ENCODE measurements at regions not wholly inside any gene's neighbourhood (a gene's known extent, or its start where the extent isn't known, plus 50 kb on each side); places are given as distances from the start of the nearest gene placed in this dataset.

- TF ChIP-seq EP300 (IDR thresholded peaks at IDR 0.05): no peak
- no peak for TF ChIP-seq CTCF (IDR thresholded peaks at IDR 0.05)
Measured at GRCh38 chr15:93418566-93418965, 329.6 kb upstream of the RGMA start.

Data from tibial nerve (tissue), 4 donors.